PC-9 (cell line): ENCODE measurements at regions not wholly inside any gene's neighbourhood (a gene's known extent, or its start where the extent isn't known, plus 50 kb on each side); places are given as distances from the start of the nearest gene placed in this dataset.

Source experiments
- CTCF ChIP-seq: fragments of 200-600 bp; sonication (generic); conservative IDR thresholded peaks from 2 replicates; pipeline ENCODE4 v1.6.1; 2017; ENCODE audit warnings: mixed run types, antibody characterized with exemption, mild to moderate bottlenecking, moderate library complexity
- EZH2 ChIP-seq: fragments of 200-600 bp; sonication (generic); IDR thresholded peaks from 2 replicates; pipeline ENCODE4 v1.8.0; 2017; ENCODE audit warnings: antibody characterized with exemption, low read depth

GRCh38 chr21:25002676-25003075 lies 604.6 kb downstream of the MRPL39 start:
- TF ChIP-seq CTCF (no peak), EZH2 (no peak)
